ENCODE measurements at regions not wholly inside any gene's neighbourhood (a gene's known extent, or its start where the extent isn't known, plus 50 kb on each side); places are given as distances from the start of the nearest gene placed in this dataset.

DNA sequence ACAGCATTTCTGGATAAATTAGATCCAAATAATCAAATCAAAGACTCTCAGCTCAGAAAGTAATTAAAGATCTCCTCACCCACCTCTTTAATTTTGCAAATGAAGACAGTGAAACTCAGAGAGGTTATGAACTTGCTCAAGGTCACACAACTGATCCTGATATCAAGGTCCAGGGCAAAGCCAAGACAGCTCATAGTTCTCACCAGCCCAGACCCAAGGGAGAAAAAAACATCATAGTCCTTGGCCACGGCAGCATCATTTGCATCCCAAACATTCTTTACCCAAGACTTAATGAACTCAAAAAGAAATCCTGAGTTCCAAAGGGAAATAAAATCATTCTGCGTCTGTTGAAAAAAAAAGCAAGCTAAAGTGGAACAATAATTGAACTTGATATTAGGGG, 112.1 kb downstream of the DAD1 start:
- DNase-seq, result no peak

DNA sequence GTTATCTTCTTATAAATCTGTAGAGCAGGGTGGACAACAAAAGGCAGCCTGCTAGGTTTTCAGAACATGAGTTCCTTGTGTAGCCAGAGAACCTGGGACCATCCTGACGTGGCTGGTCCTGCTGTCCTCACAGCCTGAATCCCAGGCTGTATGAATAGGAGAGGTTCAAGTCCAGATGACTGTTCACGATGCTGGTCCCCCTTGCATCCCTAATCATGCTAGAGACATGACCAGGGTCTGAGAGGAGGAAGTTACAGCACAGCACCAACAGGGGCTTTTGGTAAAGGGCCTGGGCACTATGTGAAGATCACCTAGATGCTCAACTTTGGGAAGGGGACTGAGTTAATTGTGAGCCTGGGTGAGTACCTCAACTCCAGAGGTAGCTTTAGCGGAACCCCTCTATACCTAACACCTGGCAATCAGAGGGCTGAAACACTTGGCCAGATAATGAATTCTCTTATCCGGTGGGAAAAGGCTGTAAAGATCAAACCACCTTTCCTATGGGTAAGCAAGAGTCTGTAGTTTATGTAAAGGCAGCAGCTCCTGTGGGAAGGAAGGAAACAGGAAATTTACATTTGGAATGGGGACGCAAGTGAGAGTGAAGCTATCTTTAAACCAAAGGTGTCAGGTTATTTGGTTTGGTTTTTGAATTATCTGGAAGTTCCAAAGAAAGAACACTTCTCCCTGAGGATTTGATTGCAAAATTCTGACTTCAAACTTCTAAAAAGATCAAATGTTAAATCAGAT, 112.8 kb downstream of the DAD1 start:
- no peak for DNase-seq

DNA sequence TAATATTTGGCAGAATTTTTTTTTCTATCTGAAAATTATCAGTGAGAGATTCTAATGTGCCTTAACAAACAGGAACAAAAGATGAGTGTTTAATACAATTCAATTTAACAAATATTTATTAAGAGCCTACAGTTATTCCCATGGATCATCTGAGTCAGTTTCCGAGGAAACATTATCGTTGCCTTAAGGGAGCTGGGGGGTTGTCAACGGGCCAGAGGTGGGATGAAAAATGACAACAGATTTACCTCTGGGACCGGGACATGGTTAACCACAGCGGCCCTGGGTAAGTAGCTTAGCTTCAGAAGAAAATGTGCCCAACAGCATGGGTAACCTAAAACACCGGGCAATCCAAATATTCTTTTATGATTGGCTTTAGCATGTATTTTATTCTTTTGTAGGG, 113.6 kb downstream of the DAD1 start:
- DNase-seq, result no peak

DNA sequence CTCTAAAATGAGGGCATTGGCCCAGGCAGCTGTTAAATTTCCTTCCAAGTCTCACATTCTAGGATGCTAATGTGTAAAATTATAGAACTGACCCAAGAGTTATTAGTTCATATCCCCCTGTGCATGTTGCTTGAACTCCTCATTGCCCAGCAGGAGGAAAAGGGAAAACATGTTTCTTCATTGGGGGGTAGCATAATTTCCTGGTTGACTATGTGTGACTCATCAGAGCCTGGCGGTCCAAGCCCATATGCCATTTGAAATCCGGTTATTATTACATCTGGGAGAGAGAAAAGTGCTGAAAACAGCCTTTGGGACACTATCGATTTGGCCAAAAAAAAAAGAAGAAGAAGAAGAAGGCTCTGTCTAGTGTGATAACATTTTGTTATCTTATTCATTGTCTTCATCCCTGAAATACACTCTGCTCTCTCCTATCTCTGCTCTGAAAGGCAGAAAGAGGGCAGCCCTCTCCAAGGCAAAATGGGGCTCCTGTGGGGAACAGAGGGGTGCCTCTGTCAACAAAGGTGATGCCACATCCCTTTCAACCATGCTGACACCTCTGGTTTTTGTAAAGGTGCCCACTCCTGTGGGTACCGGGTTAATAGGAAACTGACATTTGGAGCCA, 114.2 kb downstream of the DAD1 start:
- DNase-seq, result no peak

DNA sequence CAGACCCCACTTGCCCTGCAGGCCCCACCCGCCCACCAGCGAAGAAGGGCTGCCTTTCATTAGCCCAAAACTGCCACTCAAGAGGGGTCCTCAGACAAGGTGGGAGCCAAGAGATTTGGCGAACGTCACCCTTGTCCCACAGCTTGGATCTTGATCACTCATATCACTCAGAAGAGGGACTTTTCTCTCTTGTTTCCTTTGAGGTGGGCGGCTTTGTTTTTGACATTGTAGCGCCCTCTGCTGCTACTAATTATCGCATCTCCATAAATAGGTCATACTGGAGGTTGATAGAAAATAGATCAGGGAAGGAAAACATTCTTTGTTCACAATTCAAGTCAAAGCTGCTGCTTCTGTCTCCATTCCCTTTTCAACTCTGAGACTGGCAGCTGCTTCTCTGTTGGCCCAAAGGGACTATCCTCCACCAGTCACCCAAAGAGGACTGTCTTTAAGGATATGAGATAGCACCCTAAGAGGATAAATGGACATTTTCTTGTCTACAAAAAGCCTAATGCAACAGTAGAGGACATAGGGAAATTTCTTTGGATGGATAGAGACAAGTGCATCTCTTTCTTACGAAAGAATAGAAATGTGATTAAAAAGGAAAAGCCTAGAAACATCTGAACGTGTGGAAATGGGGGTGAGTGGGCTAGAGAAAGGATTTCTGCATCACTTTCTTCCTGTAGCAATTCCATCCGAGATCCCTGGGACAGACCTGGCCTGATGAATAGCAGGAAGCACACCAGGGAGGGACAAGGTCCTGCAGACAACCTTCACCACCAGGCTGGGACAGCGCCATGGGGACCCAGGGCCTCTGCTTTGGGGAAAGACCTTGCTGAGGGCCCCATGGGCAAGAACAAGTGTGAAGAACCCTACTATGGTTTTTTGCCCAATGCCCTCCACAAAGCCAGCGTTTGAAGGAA, 115.8 kb downstream of the DAD1 start:
- DNase-seq, result peak; percentile 21

DNA sequence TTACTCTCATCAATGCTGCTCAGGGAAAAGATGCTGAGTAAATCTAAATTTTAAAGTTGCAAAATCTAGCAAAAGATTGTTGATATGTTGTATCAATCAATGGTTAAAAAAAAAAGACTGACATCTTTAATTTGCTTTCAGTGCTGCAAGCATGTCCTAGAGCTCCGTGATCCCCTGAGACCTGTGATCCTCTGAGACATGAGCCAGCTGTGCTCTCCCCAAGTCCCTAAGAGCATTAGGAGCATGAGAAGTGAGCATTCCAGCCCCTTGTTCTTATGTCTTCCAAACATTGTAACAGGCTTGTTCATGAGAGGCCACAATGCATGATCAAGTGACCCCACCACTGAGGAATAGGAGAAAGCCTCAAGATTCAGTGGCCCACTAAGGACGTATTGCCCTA, 116.6 kb downstream of the DAD1 start:
- DNase-seq, result no peak

DNA sequence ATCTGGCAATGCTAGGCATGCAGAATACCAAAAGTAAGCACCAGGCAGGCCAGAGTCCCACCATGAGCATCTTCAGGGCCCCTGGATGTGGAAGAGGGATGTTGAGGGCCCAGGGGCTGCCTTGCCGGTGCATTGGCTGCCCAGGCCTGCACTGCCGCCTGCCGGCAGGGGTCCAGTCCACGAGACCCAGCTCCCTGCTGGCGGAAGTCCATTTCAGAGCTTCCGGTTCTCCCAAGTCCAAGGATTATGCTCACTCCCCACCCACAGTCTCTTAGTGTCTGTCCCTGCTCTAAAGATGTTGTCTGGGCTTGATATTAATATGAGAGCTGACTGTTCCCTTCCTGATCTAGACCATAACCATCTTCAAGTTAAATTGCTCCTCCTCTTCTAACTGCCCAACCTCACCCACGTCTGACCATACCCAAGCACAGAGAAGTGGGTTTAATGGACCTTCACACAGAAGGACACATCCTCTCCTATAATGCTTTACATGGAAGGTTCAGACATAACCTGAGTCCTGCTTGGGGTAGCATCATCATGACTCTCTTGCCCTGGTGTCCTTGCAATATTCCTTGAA, 117.4 kb downstream of the DAD1 start:
- DNase-seq, result no peak

DNA sequence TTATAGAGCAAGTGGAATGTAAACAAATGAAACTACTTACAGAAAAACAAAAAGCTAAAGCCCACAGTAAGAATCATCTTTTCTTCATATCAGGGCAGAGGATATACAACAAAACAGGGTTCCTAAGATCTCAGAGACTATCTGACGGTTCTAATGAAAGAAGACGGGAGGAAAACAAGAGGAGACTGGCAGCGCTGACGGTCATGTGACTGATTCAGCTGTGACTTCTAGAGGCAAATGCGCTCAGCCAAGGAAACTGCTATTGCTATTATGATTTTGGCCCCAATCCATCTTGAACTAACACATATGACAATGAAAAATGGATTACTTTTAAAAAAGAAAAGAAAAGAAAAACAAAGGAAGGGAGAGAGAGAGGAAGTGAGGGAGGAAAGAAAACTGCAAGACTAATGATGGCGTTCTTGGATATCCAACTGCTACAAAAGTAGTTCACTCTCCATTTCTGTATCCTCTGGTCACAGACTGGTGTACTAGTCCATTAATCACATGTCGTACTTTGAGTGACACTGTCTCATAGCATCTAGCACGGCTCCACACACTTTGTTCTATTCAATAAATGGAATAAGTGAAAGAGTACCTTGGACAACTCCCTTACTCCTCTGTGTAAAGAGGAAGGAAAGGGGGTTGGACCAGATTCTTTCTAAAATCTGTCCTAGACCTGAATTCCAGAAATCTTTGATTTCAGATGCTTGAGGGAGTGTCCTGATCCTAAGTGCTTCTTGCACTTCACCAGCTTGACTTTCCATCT, 119.3 kb downstream of the DAD1 start:
- no peak for DNase-seq

DNA sequence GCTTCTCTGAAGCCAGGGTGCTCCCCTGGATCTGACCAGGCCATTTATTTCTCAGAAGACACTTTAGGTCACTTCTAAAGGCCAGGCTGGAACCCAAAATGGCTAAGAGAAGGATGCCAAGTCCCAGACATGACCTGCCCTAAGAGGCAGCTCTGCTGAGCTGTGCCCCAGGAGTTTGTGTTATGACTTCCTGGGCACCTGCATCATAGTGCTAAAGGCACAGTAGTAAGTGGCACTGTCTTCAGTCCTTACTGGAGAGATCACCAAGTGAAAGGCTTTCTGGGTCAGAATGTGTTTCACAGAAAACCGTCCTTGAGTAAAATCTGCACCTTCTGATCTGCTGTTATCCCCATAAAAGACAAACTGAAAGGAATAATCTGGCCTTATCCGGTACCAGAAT, 120.2 kb downstream of the DAD1 start:
- no peak for DNase-seq

DNA sequence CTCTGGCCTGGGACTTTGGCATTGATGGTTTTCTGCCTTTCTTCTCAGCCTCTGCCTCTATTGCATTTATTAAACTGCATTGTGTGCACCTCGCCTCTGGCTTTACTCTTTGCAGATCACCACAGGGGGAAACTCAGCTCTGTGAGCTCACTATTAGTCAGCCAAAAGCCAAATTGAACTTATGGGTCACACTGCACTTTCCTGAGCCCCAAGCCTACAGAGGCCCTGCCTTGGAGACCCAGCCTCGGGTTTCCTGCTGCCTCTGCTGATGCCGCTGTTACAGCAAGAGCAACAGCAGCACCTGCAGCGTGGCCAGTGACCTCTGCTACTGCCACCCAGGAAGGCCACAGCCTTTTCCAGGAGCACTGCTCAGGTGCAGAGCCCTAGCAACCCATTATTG, 122.5 kb downstream of the DAD1 start:
- no peak for DNase-seq

DNA sequence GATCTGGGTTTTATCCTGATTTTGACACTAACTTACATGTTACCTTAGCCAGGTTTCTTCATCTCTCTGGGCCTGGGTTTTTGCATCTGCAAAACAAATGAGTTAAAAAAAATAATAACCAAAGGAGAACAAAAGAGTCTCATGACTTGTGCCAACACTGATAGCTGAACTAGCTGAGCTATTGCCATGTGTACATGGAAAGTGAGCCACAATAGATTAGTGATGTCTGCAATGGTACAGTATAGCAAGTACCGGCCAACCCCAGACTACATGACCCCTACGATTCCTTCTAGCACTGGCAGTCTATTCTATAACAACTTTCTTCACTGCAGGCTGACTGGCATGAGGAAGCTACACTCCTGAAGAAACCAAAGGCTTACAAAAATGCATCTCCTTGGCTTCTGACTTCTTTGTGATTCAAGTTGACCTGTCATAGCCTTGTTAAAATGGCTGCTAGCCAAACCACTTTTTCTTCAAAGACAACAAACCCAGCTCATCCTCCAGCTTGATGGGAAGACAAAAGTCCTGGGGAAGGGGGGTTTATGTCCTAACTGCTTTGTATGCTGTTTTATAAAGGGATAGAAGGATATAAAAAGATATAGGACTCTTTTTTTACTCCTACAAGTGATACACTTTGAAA, 123.7 kb downstream of the DAD1 start:
- DNase-seq, result no peak

DNA sequence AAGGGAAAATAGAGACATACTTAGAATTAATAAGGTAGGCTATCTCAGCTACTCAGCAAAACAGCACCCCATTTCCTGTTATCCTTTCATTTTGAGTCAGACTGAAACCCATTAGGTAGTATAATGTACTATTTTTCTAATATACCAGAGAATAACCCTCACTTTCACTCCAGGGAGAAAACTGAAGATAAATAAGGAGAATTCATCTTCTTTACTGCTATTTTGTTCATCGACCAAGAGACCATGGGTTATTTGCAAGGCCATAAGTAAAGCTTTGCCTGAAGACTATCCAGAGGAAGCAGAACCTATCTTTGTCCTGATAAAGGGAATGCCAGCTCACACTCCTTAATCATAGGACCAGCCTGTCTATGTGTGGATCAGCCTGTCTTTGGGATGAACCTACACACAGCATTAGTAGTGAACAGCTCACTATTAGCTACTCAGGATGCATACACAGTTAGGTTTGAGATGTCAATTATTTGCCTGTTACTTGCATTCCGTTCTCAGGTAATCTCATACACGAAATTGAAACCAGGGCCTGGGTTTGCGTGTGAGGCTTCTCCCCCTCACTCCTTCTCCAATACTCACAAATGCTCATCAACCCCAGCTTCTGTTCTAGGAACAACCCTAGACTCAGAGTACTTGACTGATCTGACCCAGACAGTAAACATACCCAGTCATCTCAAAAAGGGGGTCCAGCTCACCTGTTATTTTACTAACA, 124.4 kb downstream of the DAD1 start:
- DNase-seq, result no peak

DNA sequence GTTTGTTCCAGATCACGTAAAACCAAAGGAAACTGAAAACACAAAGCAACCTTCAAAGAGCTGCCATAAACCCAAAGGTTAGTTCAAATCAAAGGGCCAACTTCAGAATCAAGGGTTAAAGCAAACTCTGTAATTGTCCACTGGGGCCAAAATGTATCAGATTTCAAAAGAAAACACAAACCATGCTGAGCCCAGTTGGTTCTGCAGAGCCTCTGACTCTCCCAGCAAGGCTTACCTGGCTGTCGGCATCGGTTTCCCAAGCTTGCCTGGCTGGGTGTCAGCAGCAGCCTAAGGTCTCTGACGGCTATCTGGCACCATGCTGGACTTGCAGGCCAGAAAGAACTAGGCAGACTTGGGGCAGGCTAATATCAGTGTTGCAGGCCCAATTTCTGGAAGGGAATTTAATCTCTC, 125.3 kb downstream of the DAD1 start:
- DNase-seq, result no peak

DNA sequence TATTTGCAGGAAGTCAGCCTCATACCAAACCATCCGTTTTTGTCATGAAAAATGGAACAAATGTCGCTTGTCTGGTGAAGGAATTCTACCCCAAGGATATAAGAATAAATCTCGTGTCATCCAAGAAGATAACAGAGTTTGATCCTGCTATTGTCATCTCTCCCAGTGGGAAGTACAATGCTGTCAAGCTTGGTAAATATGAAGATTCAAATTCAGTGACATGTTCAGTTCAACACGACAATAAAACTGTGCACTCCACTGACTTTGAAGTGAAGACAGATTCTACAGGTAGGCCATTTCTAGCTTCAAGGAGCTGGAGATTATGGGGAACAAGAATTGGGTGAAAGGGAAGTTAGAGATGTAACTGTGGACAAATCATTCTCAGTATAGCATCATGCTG, 126.1 kb downstream of the DAD1 start:
- DNase-seq, result no peak

DNA sequence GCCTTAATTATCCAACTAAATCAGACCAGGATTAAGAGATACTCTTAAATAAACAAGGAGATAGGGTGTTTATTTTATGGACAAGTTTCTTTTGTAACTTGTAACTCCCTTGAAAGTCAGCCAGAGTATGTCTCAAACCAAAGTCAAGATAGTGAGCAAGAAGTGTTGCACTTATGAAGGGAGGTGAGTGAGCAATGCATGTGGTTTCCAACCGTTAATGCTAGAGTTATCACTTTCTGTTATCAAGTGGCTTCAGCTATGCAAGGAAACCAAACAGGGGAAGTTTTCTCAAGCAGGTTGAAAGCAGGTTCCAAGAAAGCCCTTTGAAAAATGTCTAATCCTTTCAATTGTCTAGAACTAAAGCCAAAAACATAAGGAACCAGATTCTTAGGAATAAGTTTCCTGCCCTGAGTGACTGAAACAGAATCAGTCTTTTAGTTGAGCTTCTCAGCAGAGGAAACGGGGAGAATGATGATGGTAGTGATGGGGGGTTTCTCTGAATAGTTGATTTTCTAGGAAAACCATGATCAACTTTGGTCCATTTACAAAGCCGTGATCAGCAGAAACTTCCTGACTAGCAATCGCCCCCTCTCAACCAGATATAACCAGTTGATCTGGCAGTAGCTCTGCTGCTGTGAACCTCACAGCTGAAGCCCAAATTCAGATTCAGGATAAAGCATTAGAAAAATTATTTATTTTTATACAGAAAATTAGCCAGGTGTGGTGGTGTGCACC, 128.4 kb downstream of the DAD1 start:
- DNase-seq, result no peak

DNA sequence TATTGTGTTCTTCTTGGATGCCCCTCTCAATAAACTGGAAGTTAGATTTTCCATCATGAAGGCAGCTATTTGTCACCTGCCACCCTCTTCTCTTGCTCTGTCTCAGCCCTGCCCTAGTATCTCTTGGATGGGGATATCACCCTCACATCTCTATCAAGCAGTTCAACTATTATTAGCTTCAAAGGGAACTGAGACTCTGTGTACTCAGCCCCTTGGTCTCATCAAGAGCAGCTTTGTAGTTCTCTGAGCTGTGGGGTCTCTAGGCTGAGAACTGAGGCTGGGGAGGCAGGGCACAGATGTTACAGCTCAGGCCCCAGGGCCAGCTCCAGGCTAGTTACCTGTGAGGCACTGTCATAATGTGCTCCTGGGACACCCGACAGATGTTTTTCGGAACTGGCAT, 130.3 kb downstream of the DAD1 start:
- DNase-seq, result no peak

DNA sequence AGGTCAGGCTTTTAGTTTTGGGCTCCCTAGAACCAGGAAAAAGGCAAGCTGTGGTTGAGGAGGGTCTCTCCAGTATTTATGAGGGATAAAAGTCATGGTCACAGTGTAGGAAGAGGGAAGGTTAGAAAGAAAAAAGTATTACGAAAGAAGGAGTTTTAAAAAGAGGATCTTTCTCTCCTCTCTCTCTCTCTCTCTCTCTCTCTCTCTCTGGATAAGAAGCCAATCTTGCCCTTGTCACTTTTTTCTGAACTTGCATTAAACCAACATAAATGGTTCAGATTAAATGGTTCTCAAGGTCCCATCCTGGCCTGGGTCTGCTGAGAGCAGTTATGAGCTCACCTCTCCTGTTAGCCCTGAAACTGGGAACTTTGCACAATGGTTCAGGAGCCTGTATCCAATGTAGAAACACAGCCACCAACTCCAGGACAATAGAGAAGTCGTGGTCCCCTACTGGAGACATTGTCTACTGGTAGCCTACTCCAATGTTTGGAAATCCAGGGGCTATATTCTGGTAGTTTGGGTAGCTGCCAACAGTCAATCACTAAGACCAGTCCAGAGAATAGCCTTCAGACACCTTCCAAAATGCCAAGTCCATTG, 131.9 kb downstream of the DAD1 start:
- no peak for DNase-seq

DNA sequence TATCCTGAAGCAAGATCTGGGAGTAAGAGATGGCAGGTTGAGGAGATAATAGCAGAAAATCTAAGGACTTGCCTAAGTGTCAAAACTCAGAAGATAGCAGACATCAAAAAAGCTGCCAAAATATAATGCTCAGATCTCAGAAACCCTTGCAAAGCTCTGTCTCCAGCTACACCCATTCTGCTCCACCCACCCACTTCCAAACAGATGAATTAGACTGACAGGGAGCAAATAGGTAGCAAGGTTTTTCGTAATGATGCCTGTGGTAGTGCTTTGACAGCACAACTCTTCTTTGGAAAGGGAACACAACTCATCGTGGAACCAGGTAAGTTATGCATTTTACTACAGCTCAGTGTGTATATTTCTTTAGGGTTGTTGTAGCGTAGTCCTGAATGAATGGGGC, 132.6 kb downstream of the DAD1 start:
- no peak for DNase-seq

DNA sequence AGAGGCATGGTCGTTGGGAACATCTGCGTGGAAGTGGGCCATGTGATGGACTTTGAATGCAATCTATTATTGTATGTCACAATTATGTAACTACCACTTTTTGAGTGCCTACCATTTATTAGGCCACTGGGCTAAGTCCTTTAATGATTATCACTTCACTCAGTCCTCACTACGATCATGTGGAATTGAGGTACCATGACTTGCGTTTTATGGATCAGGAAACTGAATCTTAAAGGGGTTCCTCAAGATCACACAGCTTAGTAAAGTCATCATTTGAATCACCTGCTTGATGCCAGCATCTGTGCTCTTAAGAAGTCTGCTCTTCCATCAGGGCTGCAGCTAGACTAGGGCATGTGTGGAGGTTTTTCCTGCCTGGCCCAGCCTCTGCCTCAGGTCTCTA, 136.7 kb downstream of the DAD1 start:
- DNase-seq, result no peak

DNA sequence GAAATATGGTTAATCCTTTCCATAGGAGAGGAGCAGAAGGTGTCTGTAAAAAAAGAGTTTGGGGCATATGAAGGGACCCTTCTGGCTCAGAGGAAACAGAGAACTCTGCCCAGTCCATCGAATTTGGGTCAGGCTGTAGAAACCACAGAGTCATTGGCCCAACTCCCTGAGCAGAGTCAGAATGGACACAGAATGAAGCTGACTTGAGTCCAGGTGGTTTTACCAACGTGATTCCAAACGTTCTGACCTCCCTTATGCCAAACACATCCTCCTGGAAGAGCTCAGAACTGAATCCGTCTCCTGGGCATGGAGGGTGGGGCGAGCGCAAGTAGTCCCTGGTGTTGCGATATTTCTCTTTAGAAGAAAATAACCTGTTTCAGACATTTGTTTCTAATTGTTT, 138.8 kb downstream of the DAD1 start:
- no peak for DNase-seq

DNA sequence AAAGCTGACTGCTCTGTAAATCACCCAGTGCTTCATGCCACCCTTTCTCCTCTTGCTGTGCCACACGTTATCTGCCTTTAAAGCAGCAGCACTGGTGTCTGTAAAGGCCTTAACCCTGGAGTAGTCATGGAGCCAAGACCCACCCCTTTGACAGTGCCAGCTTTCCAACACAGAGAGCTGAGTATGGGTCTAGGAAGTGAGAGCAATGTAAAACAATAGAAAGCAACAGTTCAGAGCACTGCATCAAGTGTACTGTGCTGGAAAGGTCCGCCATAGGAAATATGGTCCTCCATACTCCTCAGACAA, 139.5 kb downstream of the DAD1 start:
- no peak for DNase-seq

Data from 8988T (cell line).